ENCODE measurements at regions not wholly inside any gene's neighbourhood (a gene's known extent, or its start where the extent isn't known, plus 50 kb on each side); places are given as distances from the start of the nearest gene placed in this dataset.

GRCh38 chr16:85541980-85542900 is 70.9 kb upstream of the GSE1 start:
- CTCF ChIA-PET, result interaction anchor here (0.9 to 3.0 kb wide), 6 partner anchors 10 to 82 kb away, joined by 3 to 13 read pairs (median 4); no protein-coding TSS in a partner anchor
- H3K79me2 ChIP-seq (ENCODE audit: insufficient read depth), result no peaks in the 10 kb centered on the region
- H3K4me3 ChIP-seq (ENCODE audit: low read depth in 2 of 2, low read length in 1 of 2), result no peak overlapping the region
- no peak for DNase-seq
- WGBS (ENCODE audit: low lambda C conversion rate), result 76% methylated on average over 7 of the region's 20 CpGs
- POLR2A ChIA-PET, result interaction anchor here (3.1 kb wide), 1 partner anchor 11 kb away, joined by 9 read pairs; no protein-coding TSS in a partner anchor
- no peaks in the 10 kb centered on the region for H3K27me3 ChIP-seq (ENCODE audit: insufficient read depth)
- no peak overlapping the region for H3K4me2 ChIP-seq
- no peak overlapping the region; a peak in 1 of 4 replicates for H3K27ac ChIP-seq (ENCODE audit: low read depth in 2 of 2, low read length in 1 of 2)
- 0 out of 2 replicates have a peak, but pooled peaks have one; percentile 14 for TF ChIP-seq USF1 (IDR thresholded peaks at IDR 0.05; ENCODE audit: borderline replicate concordance, low read depth)
- no peak for TF ChIP-seq FOXJ3 (CRISPR knock-in tag; IDR thresholded peaks at IDR 0.05)
- H3K4me1 ChIP-seq (ENCODE audit: control insufficient read depth in 1 of 2, insufficient read depth in 2 of 2, low read depth in 1 of 2, low read length in 1 of 2), result peaks cover 0 to 43% of the 10 kb centered on the region in 2 experiments; a peak in 1 of 4 replicates
- no peaks in the 10 kb centered on the region for H3F3A ChIP-seq (replicated peaks; ENCODE audit: insufficient read depth)
- no peaks in the 10 kb centered on the region for H3K9me2 ChIP-seq
- H4K20me1 ChIP-seq (ENCODE audit: insufficient read depth), result no peaks in the 10 kb centered on the region
- no peaks in the 10 kb centered on the region for H3K36me3 ChIP-seq (replicated peaks in 1 of 2; ENCODE audit: control insufficient read depth in 1 of 2, insufficient read depth in 2 of 2, low read length in 1 of 2)
- H3K9me3 ChIP-seq, result no peaks in the 10 kb centered on the region
- H2AFZ ChIP-seq (ENCODE audit: low read depth), result no peak overlapping the region
- no peak overlapping the region for H3K9ac ChIP-seq

GRCh38 chr16:85543536-85543935 is 69.6 kb upstream of the GSE1 start:
- Histone ChIP-seq H3K27ac (ENCODE audit: low read depth in 2 of 2, low read length in 1 of 2) (no peak overlapping the region), H2AFZ (ENCODE audit: low read depth) (no peak overlapping the region), H3K36me3 (replicated peaks in 1 of 2; ENCODE audit: control insufficient read depth in 1 of 2, insufficient read depth in 2 of 2, low read length in 1 of 2) (no peaks in the 10 kb centered on the region), H3K9ac (no peak overlapping the region), H3K27me3 (ENCODE audit: insufficient read depth) (no peaks in the 10 kb centered on the region), H3K4me3 (ENCODE audit: low read depth in 2 of 2, low read length in 1 of 2) (no peak overlapping the region), H3F3A (replicated peaks; ENCODE audit: insufficient read depth) (no peaks in the 10 kb centered on the region), H3K4me2 (no peak overlapping the region), H3K79me2 (ENCODE audit: insufficient read depth) (no peaks in the 10 kb centered on the region), H3K4me1 (ENCODE audit: control insufficient read depth in 1 of 2, insufficient read depth in 2 of 2, low read depth in 1 of 2, low read length in 1 of 2) (peaks cover 0 to 30% of the 10 kb centered on the region in 2 experiments; a peak in 1 of 4 replicates), H3K9me2 (no peaks in the 10 kb centered on the region), H4K20me1 (ENCODE audit: insufficient read depth) (no peaks in the 10 kb centered on the region), H3K9me3 (no peaks in the 10 kb centered on the region)
- TF ChIP-seq EP300 (IDR thresholded peaks at IDR 0.05; ENCODE audit: borderline replicate concordance in 1 of 2, low read depth in 1 of 2, low read length in 1 of 2), result no peak
- TF ChIP-seq EZH2phosphoT487 (IDR thresholded peaks at IDR 0.05; ENCODE audit: borderline replicate concordance, low read depth), result no peak
- no peak for TF ChIP-seq MEF2A (IDR thresholded peaks at IDR 0.05; ENCODE audit: borderline replicate concordance, low read depth)
- TF ChIP-seq REST (IDR thresholded peaks at IDR 0.05; ENCODE audit: low read depth, low read length), result no peak
- TF ChIP-seq PBX3 (IDR thresholded peaks at IDR 0.05), result no peak
- TF ChIP-seq SMC3 (IDR thresholded peaks at IDR 0.05; ENCODE audit: low read depth, low read length), result no peak
- no peak for TF ChIP-seq IRF3 (IDR thresholded peaks at IDR 0.05; ENCODE audit: low read depth, low read length)
- no peak for TF ChIP-seq JUND (IDR thresholded peaks at IDR 0.05)
- no peak for TF ChIP-seq RFX5 (IDR thresholded peaks at IDR 0.05; ENCODE audit: low read length)
- TF ChIP-seq RCOR1 (IDR thresholded peaks at IDR 0.05; ENCODE audit: low read length), result no peak
- TF ChIP-seq GABPA (IDR thresholded peaks at IDR 0.05; ENCODE audit: low read depth), result no peak
- no peak for TF ChIP-seq RXRA (IDR thresholded peaks at IDR 0.05; ENCODE audit: borderline replicate concordance, low read depth)
- TF ChIP-seq TCF12 (IDR thresholded peaks at IDR 0.05), result no peak
- no peak for TF ChIP-seq USF2 (IDR thresholded peaks at IDR 0.05; ENCODE audit: borderline replicate concordance, low read depth, low read length)
- no peak for TF ChIP-seq GATA2 (CRISPR knock-in tag; IDR thresholded peaks at IDR 0.05)
- CTCF ChIA-PET, result interaction anchor here (1.0 to 3.0 kb wide), 6 partner anchors 11 to 174 kb away, joined by 3 to 13 read pairs (median 4); no protein-coding TSS in a partner anchor
- 94% methylated on average over 4 of the region's 4 CpGs for WGBS (ENCODE audit: low lambda C conversion rate)
- POLR2A ChIA-PET, result interaction anchor here (3.1 kb wide), 1 partner anchor 10 kb away, joined by 9 read pairs; no protein-coding TSS in a partner anchor
- no peak for DNase-seq
